ENCODE measurements at regions not wholly inside any gene's neighbourhood (a gene's known extent, or its start where the extent isn't known, plus 50 kb on each side); places are given as distances from the start of the nearest gene placed in this dataset.

DNA sequence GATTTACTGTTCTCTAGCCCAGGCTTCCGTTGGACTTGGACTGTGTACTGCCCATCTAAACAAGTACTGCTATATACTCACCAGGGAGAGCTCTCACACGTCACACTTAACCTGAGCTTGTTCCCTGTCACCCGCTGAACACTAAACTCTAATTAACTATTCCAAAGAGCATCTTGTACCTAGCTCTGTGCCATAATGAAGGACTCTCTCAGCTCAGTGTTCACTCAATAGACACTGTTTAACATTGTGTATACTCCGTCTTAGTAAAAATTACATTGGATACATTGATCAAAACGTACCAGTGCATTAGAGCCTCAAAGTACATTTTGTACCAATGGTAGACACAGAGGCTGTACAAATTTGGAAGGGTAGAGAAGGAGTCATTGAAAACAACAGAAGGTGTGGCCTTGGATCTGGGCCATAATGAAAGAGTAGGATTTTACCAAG is 55.4 kb upstream of the EPHA7 start:
- no peak for DNase-seq

DNA sequence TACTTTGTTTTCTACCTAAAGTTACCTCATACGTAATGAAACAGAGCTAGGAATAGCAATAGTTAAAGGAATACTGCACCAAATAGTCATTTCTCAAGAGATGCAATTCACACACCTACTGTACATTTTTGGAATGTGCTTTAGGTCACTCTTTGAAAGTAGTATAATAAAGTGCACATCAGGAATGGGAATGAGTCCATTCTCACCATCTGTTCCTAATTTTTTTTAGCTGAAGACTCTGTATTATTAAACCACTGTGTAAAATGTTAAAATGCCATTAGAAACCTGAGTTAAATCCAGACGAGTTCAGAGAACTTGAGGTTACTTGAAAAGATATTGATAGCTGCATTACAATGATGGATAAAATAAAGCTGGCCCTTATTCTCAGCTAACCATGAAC is 51.9 kb upstream of the EPHA7 start:
- no peak for DNase-seq

Data from NCI-H345 (cell line).